SK-N-SH treated with all-trans-retinoic acid at 6 μM for 48 hours (cell line): ENCODE measurements at regions not wholly inside any gene's neighbourhood (a gene's known extent, or its start where the extent isn't known, plus 50 kb on each side); places are given as distances from the start of the nearest gene placed in this dataset.

Source experiments
- ATAC-seq: fragments of 200-7000 bp; cut with Tn5 transposase; 3 replicates; pipeline ENCODE4 v1.9.1; 2020; ENCODE audit warnings: mild to moderate bottlenecking, moderate library complexity
- ARNTL ChIP-seq: fragments of 450-650 bp; formaldehyde crosslinking; IDR thresholded peaks from 2 replicates; pipeline ENCODE4 v1.5.0; 2020; ENCODE audit warnings: low read depth, mild to moderate bottlenecking, moderate library complexity, borderline replicate concordance
- BACH2 ChIP-seq: fragments of 250-450 bp; sonication (Bioruptor Pico); IDR thresholded peaks from 2 replicates; pipeline ENCODE4 v1.9.0; 2021; ENCODE audit warnings: mild to moderate bottlenecking, borderline replicate concordance
- CREB5 ChIP-seq: fragments of 250-450 bp; sonication (Bioruptor Pico); IDR thresholded peaks from 2 replicates; pipeline ENCODE4 v1.5.1; 2020; ENCODE audit warnings: low read depth, mild to moderate bottlenecking, moderate library complexity
- ESRRG ChIP-seq: fragments of 250-450 bp; sonication (Bioruptor Pico); IDR thresholded peaks from 2 replicates; pipeline ENCODE4 v1.6.1; 2021; ENCODE audit warnings: mild to moderate bottlenecking
- GLIS3 ChIP-seq: fragments of 250-450 bp; sonication (Bioruptor Pico); IDR thresholded peaks from 2 replicates; pipeline ENCODE4 v1.5.0; 2020; ENCODE audit warnings: mild to moderate bottlenecking, moderate library complexity
- ISL1 ChIP-seq: fragments of 250-450 bp; sonication (Bioruptor Pico); IDR thresholded peaks from 2 replicates; pipeline ENCODE4 v2.1.2; 2022; ENCODE audit warnings: mild to moderate bottlenecking, moderate library complexity
- OSR1 ChIP-seq: fragments of 250-450 bp; sonication (Bioruptor Pico); IDR thresholded peaks from 2 replicates; pipeline ENCODE4 v1.8.0; 2022; ENCODE audit warnings: moderate library complexity, mild to moderate bottlenecking, inconsistent platforms
- PATZ1 ChIP-seq: fragments of 250-450 bp; sonication (Bioruptor Pico); IDR thresholded peaks from 2 replicates; pipeline ENCODE4 v1.8.0; 2020; ENCODE audit warnings: mild to moderate bottlenecking, moderate library complexity, borderline replicate concordance
- PPARA ChIP-seq: fragments of 250-450 bp; sonication (Bioruptor Pico); IDR thresholded peaks from 2 replicates; pipeline ENCODE4 v1.5.0; 2020; ENCODE audit warnings: mild to moderate bottlenecking, borderline replicate concordance
- RARB ChIP-seq: fragments of 250-450 bp; sonication (Bioruptor Pico); IDR thresholded peaks from 2 replicates; pipeline ENCODE4 v1.8.0; 2021; ENCODE audit warnings: mild to moderate bottlenecking, moderate library complexity
- SNAI2 ChIP-seq: fragments of 250-450 bp; sonication (Bioruptor Pico); IDR thresholded peaks from 2 replicates; pipeline ENCODE4 v1.5.0; 2020; ENCODE audit warnings: mild to moderate bottlenecking, moderate library complexity
- TCF4 ChIP-seq: fragments of 250-450 bp; sonication (Bioruptor Pico); IDR thresholded peaks from 2 replicates; pipeline ENCODE4 v1.8.0; 2021; ENCODE audit warnings: mild to moderate bottlenecking, moderate library complexity, borderline replicate concordance
- TOX ChIP-seq: fragments of 250-450 bp; sonication (Bioruptor Pico); IDR thresholded peaks from 2 replicates; pipeline ENCODE4 v1.8.0; 2021; ENCODE audit warnings: mild to moderate bottlenecking, moderate library complexity, borderline replicate concordance
- ZC3H10 ChIP-seq: fragments of 250-450 bp; sonication (Bioruptor Pico); IDR thresholded peaks from 2 replicates; pipeline ENCODE4 v1.5.1; 2021; ENCODE audit warnings: mild to moderate bottlenecking, moderate library complexity
- ZFP3 ChIP-seq: fragments of 250-450 bp; sonication (Bioruptor Pico); IDR thresholded peaks from 2 replicates; pipeline ENCODE4 v1.5.0; 2020; ENCODE audit warnings: mild to moderate bottlenecking, moderate library complexity
- ZFP30 ChIP-seq: fragments of 450-650 bp; formaldehyde crosslinking; IDR thresholded peaks from 2 replicates; pipeline ENCODE4 v1.5.0; 2022; ENCODE audit warnings: mild to moderate bottlenecking, moderate library complexity
- ZNF565 ChIP-seq: fragments of 450-650 bp; formaldehyde crosslinking; conservative IDR thresholded peaks from 2 replicates; pipeline ENCODE4 v1.5.0; 2020; ENCODE audit warnings: low read depth, mild to moderate bottlenecking, moderate library complexity
- ZNF70 ChIP-seq: fragments of 450-650 bp; formaldehyde crosslinking; IDR thresholded peaks from 2 replicates; pipeline ENCODE4 v1.5.0; 2020; ENCODE audit warnings: mild to moderate bottlenecking, moderate library complexity
- ZNF8 ChIP-seq: fragments of 450-650 bp; formaldehyde crosslinking; IDR thresholded peaks from 2 replicates; pipeline ENCODE4 v1.5.0; 2020; ENCODE audit warnings: mild to moderate bottlenecking, moderate library complexity
- TF ChIP-seq, protein P1 (sequence below): fragments of 250-450 bp; sonication (Bioruptor Pico); IDR thresholded peaks from 2 replicates; pipeline ENCODE4 v1.8.0; 2021; ENCODE audit warnings: low read depth, mild to moderate bottlenecking, moderate library complexity, borderline replicate concordance
- TF ChIP-seq, protein P2 (sequence below): fragments of 250-450 bp; sonication (Bioruptor Pico); IDR thresholded peaks from 2 replicates; pipeline ENCODE4 v1.5.1; 2021; ENCODE audit warnings: mild to moderate bottlenecking, moderate library complexity

GRCh38 chr21:16578912-16579311 lies 849.1 kb downstream of the USP25 start (continued):
- TF ChIP-seq ESRRG (CRISPR knock-in tag): no peak

GRCh38 chr21:16579538-16579937 lies 849.8 kb downstream of the USP25 start:
- no peak for ATAC-seq

GRCh38 chr21:16580661-16581060 lies 850.9 kb downstream of the USP25 start:
- ATAC-seq: no peak
- no peak for TF ChIP-seq ZNF70 (CRISPR knock-in tag)
- no peak for TF ChIP-seq PATZ1 (CRISPR knock-in tag)
- no peak for TF ChIP-seq OSR1 (CRISPR knock-in tag)
- no peak for TF ChIP-seq ARNTL (CRISPR knock-in tag)
- TF ChIP-seq ZFP30 (CRISPR knock-in tag): no peak
- TF ChIP-seq TCF4 (CRISPR knock-in tag): no peak
- TF ChIP-seq ISL1 (CRISPR knock-in tag): no peak
- no peak for TF ChIP-seq ZNF565 (CRISPR knock-in tag)
- TF ChIP-seq PPARA (CRISPR knock-in tag): no peak
- TF ChIP-seq ZNF8 (CRISPR knock-in tag): no peak
- no peak for TF ChIP-seq GLIS3 (CRISPR knock-in tag)
- TF ChIP-seq CREB5: no peak
- no peak for TF ChIP-seq TOX (CRISPR knock-in tag)
- TF ChIP-seq ZFP3 (CRISPR knock-in tag): no peak
- no peak for TF ChIP-seq RARB (CRISPR knock-in tag)
- TF ChIP-seq SNAI2 (CRISPR knock-in tag): no peak

More at GRCh38 chr21:16579538-16579937, 849.8 kb downstream of the USP25 start:
- TF ChIP-seq BACH2 (CRISPR knock-in tag) (no peak), ZC3H10 (CRISPR knock-in tag) (no peak), ZNF70 (CRISPR knock-in tag) (no peak), ZNF565 (CRISPR knock-in tag) (no peak), PPARA (CRISPR knock-in tag) (no peak), TOX (CRISPR knock-in tag) (no peak), PATZ1 (CRISPR knock-in tag) (no peak), ZFP30 (CRISPR knock-in tag) (no peak), SNAI2 (CRISPR knock-in tag) (no peak), GLIS3 (CRISPR knock-in tag) (no peak), ZFP3 (CRISPR knock-in tag) (no peak), ARNTL (CRISPR knock-in tag) (no peak)
- TF ChIP-seq, protein P1, sequence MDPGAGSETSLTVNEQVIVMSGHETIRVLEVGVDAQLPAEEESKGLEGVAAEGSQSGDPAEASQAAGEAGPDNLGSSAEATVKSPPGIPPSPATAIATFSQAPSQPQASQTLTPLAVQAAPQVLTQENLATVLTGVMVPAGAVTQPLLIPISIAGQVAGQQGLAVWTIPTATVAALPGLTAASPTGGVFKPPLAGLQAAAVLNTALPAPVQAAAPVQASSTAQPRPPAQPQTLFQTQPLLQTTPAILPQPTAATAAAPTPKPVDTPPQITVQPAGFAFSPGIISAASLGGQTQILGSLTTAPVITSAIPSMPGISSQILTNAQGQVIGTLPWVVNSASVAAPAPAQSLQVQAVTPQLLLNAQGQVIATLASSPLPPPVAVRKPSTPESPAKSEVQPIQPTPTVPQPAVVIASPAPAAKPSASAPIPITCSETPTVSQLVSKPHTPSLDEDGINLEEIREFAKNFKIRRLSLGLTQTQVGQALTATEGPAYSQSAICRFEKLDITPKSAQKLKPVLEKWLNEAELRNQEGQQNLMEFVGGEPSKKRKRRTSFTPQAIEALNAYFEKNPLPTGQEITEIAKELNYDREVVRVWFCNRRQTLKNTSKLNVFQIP (CRISPR knock-in tag): no peak
- TF ChIP-seq, protein P2, sequence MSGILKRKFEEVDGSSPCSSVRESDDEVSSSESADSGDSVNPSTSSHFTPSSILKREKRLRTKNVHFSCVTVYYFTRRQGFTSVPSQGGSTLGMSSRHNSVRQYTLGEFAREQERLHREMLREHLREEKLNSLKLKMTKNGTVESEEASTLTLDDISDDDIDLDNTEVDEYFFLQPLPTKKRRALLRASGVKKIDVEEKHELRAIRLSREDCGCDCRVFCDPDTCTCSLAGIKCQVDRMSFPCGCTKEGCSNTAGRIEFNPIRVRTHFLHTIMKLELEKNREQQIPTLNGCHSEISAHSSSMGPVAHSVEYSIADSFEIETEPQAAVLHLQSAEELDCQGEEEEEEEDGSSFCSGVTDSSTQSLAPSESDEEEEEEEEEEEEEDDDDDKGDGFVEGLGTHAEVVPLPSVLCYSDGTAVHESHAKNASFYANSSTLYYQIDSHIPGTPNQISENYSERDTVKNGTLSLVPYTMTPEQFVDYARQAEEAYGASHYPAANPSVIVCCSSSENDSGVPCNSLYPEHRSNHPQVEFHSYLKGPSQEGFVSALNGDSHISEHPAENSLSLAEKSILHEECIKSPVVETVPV: no peak

GRCh38 chr21:16583556-16583955 lies 853.8 kb downstream of the USP25 start:
- ATAC-seq: no peak
- TF ChIP-seq PPARA (CRISPR knock-in tag) (no peak), ISL1 (CRISPR knock-in tag) (no peak), TCF4 (CRISPR knock-in tag) (no peak), GLIS3 (CRISPR knock-in tag) (no peak), ZNF8 (CRISPR knock-in tag) (no peak), ARNTL (CRISPR knock-in tag) (no peak), CREB5 (no peak)
- TF ChIP-seq, protein P2: no peak
